Activated CD4-positive, alpha-beta T cell treated with anti-CD3 and anti-CD28 coated beads, Interleukin-2, amount 50 U/mL, for 1 hour (primary cell): ENCODE measurements at regions not wholly inside any gene's neighbourhood (a gene's known extent, or its start where the extent isn't known, plus 50 kb on each side); places are given as distances from the start of the nearest gene placed in this dataset.

ENCODE experiments used
- DNase-seq: peaks from one replicate; pipeline ENCODE4 v3.0.0-alpha.2; 2020

DNA sequence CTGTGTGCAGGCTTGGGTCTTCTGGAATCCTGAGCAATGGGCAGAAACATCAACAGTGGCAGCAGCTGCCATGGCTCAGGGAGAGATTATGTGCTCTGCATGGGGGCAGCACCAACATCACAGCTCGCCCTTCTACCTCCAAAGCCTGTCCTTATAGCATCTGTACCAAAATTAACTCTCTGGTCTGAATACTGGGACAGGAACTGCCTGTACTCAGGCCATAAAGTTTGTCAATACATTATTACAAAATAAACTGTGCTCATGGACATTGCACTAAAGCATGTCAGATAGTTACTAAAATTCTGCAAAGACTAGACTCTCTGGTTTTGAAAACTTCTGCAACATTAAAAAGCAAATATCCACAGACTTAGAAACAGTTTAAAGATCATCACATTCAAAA, 91.6 kb downstream of the ZC3H11B start:
- DNase-seq, result no peak

DNA sequence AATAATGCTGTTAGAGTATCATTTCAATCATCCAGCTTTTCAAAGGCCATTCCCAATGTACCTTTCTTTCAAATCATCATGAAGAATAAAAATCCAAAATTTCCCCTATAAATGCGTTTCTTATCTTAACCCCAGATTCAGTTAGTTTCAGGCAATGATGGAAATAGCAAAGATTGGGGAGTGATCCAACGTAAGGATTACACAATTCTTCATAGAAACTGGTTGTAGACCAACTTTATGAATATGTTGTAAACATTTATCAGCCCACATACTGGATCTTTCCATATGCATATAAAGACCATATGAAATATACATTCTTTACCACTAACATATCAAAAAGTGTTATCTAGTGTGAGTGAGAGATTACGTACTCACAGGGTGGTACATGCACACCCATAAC, 92.7 kb downstream of the ZC3H11B start:
- DNase-seq, result no peak

- no peak for DNase-seq
Measured at GRCh38 chr1:219518907-219519248, 94.0 kb downstream of the ZC3H11B start.

DNA sequence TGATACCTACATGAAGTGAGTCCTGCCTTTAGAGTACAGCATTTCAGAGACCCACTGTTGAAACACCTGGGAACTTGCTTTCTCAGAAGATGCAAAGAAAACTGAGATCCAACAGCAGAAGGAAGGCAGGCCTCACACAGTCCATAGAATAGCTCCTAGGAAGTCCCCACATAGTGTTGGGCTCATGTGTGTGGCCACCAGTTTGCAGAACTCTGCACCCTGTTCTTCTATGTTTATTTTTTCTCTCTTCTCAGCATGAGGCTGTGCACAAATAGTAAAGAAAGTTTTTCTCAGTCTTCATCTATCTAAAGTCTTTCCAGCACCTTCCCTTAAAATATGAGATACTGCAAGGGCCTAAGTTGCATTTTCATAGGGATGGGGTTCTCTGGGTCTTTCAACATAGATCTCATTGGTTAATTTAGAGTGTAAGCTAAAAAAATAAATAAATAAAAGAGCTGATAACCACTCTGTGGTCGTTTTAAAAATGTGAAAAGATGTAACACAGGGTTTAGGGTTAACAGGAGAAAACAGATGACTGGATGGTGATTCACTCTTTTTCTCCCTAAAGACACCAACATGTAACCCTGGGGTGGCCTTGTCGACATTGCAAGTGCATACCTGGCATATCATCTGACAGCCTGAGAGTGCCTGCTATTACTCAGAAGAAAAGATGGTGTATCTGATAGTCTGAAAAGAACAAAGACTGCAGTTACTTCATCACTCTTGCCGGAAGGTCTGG, 94.6 kb downstream of the ZC3H11B start:
- no peak for DNase-seq

DNA sequence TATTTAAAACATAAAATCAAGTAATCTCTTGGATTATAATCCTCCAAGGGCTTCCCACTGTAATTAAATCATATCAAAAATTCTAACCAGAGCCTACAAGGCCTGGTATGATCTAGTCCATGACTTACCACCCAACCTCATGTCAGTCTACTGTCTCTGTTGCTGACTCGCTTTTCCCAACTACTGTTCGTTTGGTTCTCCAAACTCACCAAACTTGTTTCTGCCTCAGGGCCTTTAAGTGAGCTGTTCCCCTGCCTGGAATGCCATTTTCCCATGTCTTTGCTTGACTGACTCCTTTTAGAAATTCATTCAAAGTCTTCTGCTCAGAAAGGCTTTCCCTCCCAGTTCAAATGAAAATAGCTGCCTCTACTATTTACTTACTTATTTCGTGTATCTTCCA, 95.9 kb downstream of the ZC3H11B start:
- DNase-seq, result no peak

DNA sequence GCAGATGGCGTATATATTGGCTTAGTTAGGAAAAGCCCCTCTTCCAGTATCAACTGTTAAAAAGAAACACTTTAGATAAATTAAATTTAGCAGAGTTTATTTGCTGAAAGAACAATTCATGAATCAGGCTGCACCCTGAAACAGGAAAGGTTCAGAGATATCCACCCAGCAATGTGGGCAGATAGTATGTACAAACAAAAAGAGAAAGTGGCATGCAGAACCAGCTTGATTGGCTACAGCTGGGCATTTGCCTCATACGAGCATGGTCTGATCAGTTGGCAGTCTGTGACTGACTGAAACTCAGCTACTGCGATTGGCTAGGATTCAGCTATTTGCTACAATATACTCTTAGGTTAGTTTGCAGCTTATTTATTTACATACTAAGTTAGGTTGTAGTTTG, 98.2 kb downstream of the ZC3H11B start:
- DNase-seq, result no peak

GRCh38 chr1:219507437-219507836, 105.5 kb downstream of the ZC3H11B start:
- DNase-seq, result no peak

- DNase-seq, result no peak
Measured at GRCh38 chr1:219506936-219507335, 106.0 kb downstream of the ZC3H11B start.

DNA sequence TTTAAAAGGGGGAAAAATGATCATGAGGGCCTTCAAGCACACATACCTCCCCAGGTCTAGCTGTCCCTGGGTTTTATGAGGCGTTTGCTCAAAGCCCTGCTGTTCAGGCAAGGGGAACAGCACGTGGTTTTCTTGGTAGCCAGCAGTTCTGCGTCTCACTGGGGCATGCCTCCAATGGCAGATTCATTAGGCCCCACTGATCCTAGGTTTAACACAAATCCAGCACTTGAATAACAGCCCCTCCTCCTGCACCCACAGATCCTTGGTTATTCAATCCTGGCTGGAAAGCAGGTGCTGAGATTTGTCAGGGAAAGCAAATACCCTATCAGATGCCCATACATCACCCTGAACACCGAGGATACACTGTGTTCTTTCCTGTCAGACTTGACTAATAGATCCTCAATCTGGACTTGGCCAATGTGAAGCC, 106.4 kb downstream of the ZC3H11B start:
- no peak for DNase-seq

GRCh38 chr1:219505886-219506285, 107.0 kb downstream of the ZC3H11B start:
- DNase-seq, result no peak

DNA sequence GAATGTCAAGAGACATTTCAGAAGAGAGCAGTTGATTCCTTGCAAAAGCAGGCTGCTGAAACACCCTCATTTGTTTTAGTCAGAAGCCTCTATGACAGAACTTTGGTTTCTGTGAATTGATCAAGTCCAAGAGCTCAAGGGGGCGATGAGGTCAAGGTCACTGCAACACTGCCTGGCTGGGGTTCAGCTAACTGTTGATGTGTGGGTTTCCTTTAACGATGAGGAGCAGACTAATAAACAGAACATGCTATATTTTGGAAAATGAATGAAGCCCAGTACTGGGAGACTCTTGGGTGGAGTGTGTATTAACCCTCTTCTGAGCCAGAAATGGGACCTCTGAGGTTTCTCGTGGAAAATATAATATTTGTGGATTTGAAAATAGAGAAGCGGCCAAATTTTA, 109.3 kb downstream of the ZC3H11B start:
- DNase-seq, result no peak

DNA sequence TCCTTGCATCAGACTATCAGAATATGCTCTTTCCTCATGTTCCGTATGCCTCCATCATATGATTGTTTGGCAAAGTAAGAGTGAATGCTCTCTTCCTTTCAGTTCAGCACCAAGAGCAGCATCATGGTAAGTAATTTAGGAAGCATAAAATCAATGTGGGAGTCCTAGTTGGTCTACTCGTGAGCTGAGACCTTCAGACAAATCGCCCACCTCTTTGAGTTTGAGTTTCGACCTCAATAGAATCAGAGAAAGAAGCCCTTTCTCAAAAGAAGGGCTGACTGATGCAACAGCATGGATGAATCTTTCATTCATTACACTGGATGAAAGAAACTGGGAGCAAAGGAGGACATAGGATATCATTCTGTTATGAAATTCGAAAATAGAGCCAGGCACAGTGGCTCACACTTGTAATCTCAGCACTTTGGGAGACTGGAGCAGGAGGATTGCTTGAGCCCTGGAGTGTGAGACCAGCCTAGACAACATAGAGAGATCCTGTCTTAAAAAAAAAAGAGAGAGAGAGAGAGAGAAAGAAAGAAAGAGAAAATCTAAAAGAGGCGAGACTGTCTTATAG, 112.5 kb downstream of the ZC3H11B start:
- DNase-seq, result no peak

DNA sequence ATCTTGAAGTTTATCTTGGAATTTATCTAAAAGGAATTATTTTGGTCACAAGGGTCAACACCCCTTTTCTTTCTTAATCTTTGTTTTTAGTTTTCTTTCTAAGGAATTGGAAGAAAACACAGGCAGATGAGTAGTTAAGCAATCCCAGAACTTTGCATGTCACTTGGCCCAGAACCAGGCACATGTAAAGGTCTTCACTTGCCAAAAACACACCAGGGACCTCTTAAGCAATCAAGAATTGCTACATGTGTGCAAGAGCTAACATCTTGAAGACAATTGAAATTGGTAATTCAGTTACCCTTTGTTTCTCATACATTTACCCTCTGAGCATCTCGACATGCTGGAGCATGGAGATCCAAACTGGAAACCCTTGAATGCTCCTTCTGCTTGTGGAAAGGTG, 114.2 kb downstream of the ZC3H11B start:
- DNase-seq, result no peak

- DNase-seq, result no peak
Measured at GRCh38 chr1:219495737-219496408, 117.0 kb downstream of the ZC3H11B start.

- no peak for DNase-seq
Measured at GRCh38 chr1:219492717-219493116, 120.2 kb downstream of the ZC3H11B start.

DNA sequence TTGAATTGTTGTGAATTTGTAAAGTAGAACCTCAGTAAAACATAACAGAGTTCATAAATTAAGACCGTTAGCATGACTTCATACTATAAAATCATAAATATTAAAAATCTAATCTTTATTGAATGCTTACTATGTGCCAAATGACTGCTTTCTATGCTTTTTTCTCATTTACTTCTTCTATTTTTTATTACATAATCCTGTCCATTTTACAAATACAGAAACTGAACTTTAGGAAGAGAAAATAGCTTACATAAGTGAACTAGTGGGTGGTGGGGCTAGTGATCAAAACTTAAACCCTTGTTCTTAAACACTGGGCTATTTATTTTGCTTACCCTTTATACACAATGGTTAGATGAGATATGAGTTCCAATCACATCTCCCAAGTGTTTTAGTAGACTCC, 122.3 kb downstream of the ZC3H11B start:
- DNase-seq, result no peak

- DNase-seq, result no peak
Measured at GRCh38 chr1:219489636-219490035, 123.3 kb downstream of the ZC3H11B start.

GRCh38 chr1:219488275-219488674, 124.6 kb downstream of the ZC3H11B start:
- DNase-seq, result no peak

- no peak for DNase-seq
Measured at GRCh38 chr1:219483530-219483929, 129.4 kb downstream of the ZC3H11B start.

- no peak for DNase-seq
Measured at GRCh38 chr1:219480011-219480410, 132.9 kb downstream of the ZC3H11B start.

DNA sequence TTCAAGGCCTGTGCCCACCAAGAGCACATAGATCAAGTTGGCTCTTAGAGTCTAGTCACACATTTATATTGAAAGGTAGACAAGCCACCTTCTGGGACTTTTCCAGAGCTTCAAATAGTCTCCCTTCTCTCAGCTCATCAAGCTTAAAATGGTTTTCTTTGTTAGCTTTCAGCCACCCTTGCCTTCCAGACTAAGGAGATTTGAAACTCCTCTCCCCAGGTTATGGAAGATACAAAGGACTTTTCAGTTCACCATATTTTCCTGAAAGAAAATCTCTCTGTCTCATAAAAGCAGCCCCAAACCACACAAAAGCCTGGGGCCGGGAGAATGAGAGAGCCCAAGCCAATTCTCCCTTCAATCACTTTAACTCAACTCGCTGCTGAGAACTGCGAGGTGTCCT, 134.1 kb downstream of the ZC3H11B start:
- no peak for DNase-seq

DNA sequence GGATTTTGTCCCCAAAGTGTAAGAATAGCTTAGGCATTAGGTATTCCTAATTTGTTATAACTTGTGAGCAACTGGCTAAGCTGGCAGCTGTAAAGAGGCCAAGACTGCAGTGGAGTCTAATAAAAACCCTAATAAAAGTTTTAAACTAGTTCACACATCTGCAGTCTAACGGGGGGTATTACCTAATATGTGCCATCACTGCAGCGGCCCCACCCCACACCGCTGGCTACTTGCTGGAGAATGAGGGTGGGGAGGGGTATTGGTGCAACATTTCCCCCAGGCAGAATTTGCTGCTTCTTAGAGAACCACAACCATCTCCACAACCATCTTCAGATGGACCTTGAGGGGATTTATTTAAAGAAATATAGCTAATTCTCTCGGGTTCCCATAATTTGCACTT, 135.0 kb downstream of the ZC3H11B start:
- DNase-seq, result no peak

DNA sequence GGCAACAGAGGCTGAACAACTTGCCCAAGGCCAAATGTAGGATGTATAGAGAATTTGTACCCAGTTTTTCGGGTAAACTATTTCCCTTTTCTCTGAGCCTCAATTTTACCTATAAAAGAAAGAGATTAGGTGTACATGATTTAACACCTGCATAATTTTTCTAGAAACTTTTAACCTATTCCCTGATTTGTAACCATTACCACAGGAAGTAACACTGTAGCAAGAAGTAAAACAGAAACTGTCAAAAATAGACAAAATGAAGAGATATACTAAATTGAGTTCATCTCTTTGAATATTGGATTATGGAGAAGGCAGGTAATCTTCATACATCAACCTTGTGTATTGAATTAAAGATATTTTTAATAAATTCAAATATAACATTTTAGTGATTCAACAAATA, 136.2 kb downstream of the ZC3H11B start:
- no peak for DNase-seq

GRCh38 chr1:219476116-219476515, 136.8 kb downstream of the ZC3H11B start:
- no peak for DNase-seq

GRCh38 chr1:219472596-219472995, 140.3 kb downstream of the ZC3H11B start:
- DNase-seq, result no peak
